AG09309 (cell line): ENCODE measurements at regions not wholly inside any gene's neighbourhood (a gene's known extent, or its start where the extent isn't known, plus 50 kb on each side); places are given as distances from the start of the nearest gene placed in this dataset.

Experiments used
- DNase-seq: peaks from one replicate; pipeline ENCODE4 v3.0.0-alpha.2; 2010; ENCODE audit warnings: low read depth
- H3K4me3 ChIP-seq: 2 replicates; pipeline ENCODE4 v1.5.1; 2011; ENCODE audit warnings: mild to moderate bottlenecking, low read depth, low read length, moderate library complexity; ENCODE audit not compliant: control insufficient read depth
- TF ChIP-seq, protein P1 (sequence below): IDR thresholded peaks from 2 replicates; pipeline ENCODE4 v1.5.1; 2011; ENCODE audit warnings: mild to moderate bottlenecking, low read depth, low read length, inconsistent platforms; ENCODE audit not compliant: insufficient read depth, control insufficient read depth; ENCODE audit errors: missing control alignments

DNA sequence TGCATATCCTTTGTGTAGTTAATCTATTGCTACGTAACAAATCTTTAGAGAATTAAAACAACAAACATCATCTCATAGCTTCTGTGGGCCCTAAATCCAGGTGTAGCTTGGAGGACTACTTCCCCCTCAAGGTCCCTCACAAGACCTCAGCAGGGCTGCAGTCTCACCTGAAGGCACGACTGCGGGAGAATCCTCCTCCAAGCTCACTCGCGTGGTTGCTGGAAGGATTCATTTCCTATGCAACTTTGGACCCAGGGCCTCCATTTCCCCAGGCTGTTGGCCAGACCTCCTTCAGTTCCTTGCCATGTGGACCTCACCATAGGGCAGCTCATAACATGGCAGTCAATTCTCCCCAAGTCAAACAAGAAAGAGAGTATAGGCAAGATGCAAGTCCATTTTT is 140.4 kb downstream of the OAT start:
- no peak overlapping the region for H3K4me3 ChIP-seq
- no peak for DNase-seq
- TF ChIP-seq, protein P1, sequence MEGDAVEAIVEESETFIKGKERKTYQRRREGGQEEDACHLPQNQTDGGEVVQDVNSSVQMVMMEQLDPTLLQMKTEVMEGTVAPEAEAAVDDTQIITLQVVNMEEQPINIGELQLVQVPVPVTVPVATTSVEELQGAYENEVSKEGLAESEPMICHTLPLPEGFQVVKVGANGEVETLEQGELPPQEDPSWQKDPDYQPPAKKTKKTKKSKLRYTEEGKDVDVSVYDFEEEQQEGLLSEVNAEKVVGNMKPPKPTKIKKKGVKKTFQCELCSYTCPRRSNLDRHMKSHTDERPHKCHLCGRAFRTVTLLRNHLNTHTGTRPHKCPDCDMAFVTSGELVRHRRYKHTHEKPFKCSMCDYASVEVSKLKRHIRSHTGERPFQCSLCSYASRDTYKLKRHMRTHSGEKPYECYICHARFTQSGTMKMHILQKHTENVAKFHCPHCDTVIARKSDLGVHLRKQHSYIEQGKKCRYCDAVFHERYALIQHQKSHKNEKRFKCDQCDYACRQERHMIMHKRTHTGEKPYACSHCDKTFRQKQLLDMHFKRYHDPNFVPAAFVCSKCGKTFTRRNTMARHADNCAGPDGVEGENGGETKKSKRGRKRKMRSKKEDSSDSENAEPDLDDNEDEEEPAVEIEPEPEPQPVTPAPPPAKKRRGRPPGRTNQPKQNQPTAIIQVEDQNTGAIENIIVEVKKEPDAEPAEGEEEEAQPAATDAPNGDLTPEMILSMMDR: no peak

GRCh38 chr10:124273141-124273540 is 145.6 kb downstream of the OAT start:
- DNase-seq: no peak
- no peak overlapping the region for H3K4me3 ChIP-seq
- TF ChIP-seq, protein P1: no peak

DNA sequence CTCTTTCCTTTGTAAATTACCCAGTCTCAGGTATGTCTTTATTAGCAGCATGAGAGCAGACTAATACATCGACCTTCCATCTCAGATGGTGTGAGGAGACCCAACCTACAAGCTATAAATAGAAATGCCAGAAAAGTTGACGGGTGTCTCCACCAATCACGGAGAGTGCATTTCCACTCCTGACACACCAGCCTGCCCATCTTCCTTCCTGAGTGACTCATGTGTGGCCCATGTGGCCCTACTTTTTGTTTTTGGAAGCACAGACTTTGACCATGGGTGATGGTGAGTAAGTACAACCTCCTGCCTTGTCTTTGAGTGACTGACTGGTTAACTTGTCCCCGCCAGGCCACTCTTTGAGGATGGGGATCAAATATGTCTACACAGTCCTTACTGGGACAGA is 147.0 kb downstream of the OAT start:
- TF ChIP-seq, protein P1: no peak
- H3K4me3 ChIP-seq: no peak overlapping the region
- DNase-seq: no peak

DNA sequence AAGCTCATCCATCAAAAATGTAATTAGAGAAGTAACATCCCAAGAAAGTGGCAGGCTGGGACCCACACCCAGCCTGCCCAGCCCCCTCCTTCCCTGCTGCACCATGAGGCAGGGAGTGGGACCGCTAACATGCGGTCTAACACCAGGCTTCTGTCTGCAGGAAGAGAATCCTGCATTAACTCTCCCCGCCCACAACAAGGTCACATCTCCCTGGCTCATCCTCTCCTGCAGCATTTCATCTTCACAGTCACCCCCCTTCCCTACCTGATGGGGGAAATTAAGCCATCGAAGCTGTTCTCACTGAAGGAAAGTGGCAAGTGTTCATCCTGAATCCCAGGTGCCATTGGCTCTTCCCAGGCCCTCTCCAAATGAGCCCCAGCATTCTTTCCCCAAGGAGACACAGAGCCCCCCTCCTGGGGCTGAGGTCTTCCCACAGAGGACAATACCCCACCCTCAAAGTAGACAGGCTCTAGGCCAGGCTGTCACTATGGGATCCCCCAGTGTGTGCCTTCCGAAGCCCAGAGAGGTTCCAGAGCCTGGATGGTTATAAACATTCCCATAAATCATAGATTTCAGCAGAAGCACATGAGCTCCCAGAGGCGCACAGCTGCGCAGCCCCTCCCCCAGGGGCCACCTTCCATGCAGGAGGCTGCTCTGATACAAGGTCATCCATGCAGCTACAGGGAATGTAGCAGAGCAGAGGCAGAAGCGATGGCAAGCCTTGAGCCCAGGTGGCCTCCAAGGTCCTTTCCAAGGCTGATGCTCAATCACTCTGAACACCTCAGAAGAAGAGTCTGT is 148.0 kb downstream of the OAT start:
- TF ChIP-seq, protein P1: no peak
- no peak for DNase-seq
- H3K4me3 ChIP-seq: no peak overlapping the region

GRCh38 chr10:124268976-124269375 is 149.7 kb downstream of the OAT start:
- no peak overlapping the region for H3K4me3 ChIP-seq
- TF ChIP-seq, protein P1: no peak
- DNase-seq: no peak

DNA sequence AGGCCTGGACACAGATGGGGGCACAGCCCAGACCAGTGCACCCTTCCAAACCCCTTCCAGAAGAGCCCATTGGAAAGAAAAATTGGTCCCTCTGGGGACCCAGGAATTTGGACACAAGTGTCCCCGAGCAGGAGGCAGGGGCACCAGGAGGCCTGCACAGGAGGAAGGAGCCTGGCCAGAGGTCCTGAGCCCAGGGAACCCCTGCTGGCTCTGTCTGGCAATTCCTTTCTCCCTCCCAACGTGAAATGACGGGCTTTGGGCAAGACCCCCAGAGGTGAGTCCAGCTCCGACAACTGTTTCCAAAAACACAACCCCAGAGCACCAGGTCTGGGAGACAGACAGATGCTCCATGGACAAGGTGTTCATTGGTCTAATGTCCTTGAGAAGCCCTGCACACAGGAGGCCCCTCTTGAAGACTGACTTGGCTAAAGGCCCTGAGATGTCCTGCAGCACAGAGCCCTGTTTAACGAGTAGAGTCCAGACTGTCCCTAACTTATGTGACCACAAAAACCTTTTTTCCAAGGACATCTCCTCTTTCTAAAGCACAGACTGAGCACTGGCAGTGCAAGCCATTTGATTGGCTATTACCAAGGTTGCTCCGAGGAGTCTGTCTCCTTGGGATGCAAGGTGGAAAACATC is 150.7 kb downstream of the OAT start:
- TF ChIP-seq, protein P1: no peak
- DNase-seq: no peak
- no peak overlapping the region for H3K4me3 ChIP-seq
